ENCODE measurements at regions not wholly inside any gene's neighbourhood (a gene's known extent, or its start where the extent isn't known, plus 50 kb on each side); places are given as distances from the start of the nearest gene placed in this dataset.
"Not testable (repeated sequence)": the region's sequence is repeated elsewhere in the genome, so short reads cannot be mapped to it uniquely, and the experiment has no call there.

DNA sequence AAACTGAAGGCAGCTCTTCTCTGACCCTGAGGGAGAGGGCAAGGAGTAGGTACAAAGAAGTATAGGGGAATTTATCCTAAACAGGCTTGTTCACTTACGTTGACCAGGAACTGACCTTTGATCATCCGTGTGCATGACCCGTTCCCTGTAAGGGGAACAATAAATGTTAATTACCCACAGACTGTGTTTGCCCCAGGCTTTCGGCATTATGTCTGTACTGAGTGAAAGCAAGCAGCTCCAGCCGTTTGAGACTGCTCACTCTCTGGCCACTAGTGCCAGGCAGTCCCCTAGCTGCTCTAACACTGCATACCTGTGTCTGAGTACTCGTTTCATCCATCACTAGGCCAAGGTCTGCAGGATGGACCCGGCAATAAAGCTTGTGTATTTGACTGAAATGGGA is 1365.3 kb downstream of the NCAM2 start:
- Histone ChIP-seq H4K20me1 (ENCODE audit: low read depth) (no peaks in the 10 kb centered on the region), H3K79me2 (ENCODE audit: low read depth) (no peaks in the 10 kb centered on the region), H3K9ac (no peak overlapping the region), H3K9me3 (ENCODE audit: low read depth) (peaks cover 7% of the 10 kb centered on the region), H3K36me3 (no peaks in the 10 kb centered on the region), H3K27me3 (no peaks in the 10 kb centered on the region), H3K4me1 (no peaks in the 10 kb centered on the region), H3F3A (ENCODE audit: low read depth) (no peaks in the 10 kb centered on the region), H3K4me3 (no peak overlapping the region), H3K27ac (no peak overlapping the region), H3K4me2 (no peak overlapping the region), H2AFZ (replicated peaks) (no peak overlapping the region)
- no peak for DNase-seq (ENCODE audit: low spot score)
- TF ChIP-seq EZH2 (IDR thresholded peaks at IDR 0.05) (no peak), EZH2phosphoT487 (IDR thresholded peaks at IDR 0.05) (no peak)
- TF ChIP-seq, protein P1, sequence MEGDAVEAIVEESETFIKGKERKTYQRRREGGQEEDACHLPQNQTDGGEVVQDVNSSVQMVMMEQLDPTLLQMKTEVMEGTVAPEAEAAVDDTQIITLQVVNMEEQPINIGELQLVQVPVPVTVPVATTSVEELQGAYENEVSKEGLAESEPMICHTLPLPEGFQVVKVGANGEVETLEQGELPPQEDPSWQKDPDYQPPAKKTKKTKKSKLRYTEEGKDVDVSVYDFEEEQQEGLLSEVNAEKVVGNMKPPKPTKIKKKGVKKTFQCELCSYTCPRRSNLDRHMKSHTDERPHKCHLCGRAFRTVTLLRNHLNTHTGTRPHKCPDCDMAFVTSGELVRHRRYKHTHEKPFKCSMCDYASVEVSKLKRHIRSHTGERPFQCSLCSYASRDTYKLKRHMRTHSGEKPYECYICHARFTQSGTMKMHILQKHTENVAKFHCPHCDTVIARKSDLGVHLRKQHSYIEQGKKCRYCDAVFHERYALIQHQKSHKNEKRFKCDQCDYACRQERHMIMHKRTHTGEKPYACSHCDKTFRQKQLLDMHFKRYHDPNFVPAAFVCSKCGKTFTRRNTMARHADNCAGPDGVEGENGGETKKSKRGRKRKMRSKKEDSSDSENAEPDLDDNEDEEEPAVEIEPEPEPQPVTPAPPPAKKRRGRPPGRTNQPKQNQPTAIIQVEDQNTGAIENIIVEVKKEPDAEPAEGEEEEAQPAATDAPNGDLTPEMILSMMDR (IDR thresholded peaks at IDR 0.05) = no peak
- H3K4me1 Mint-ChIP-seq = no peaks in the 10 kb centered on the region
- H3K27ac Mint-ChIP-seq = no peak overlapping the region
- H3K9me3 Mint-ChIP-seq = peaks cover 4% of the 10 kb centered on the region
- H3K36me3 Mint-ChIP-seq = peaks cover 3% of the 10 kb centered on the region
- H3K4me3 Mint-ChIP-seq = no peak overlapping the region
- H3K27me3 Mint-ChIP-seq (ENCODE audit: insufficient read depth, low read depth) = no peaks in the 10 kb centered on the region

DNA sequence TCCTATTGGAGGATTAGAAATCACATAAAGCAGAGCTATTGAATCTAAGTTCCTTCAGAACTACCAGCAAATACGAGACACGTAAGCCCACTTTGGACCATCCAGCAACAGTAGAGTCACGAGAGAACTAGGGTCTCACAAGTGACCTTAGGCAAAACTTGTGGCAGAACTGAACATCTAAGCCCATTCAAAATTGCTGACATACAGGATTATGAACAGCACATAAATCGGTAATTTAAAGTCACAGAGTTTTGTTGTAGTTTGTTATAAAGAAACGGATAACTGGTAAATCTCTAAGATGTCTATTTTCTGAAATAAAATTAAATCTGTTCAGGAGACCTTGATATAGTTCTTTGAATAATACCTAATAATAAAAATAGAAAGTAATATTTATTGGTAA is 1366.0 kb downstream of the NCAM2 start:
- no peak overlapping the region for H3K27ac Mint-ChIP-seq
- Histone ChIP-seq H3F3A (ENCODE audit: low read depth) (no peaks in the 10 kb centered on the region), H3K27ac (no peak overlapping the region), H3K79me2 (ENCODE audit: low read depth) (no peaks in the 10 kb centered on the region), H3K9me3 (ENCODE audit: low read depth) (peaks cover 7% of the 10 kb centered on the region), H4K20me1 (ENCODE audit: low read depth) (no peaks in the 10 kb centered on the region), H3K4me1 (no peaks in the 10 kb centered on the region), H3K27me3 (no peaks in the 10 kb centered on the region), H3K36me3 (no peaks in the 10 kb centered on the region), H3K4me3 (no peak overlapping the region), H3K4me2 (no peak overlapping the region), H2AFZ (replicated peaks) (no peak overlapping the region), H3K9ac (no peak overlapping the region)
- H3K9me3 Mint-ChIP-seq = peaks cover 4% of the 10 kb centered on the region
- H3K27me3 Mint-ChIP-seq (ENCODE audit: insufficient read depth, low read depth) = no peaks in the 10 kb centered on the region
- no peak for DNase-seq (ENCODE audit: low spot score)
- no peak overlapping the region for H3K4me3 Mint-ChIP-seq
- TF ChIP-seq, protein P1 (IDR thresholded peaks at IDR 0.05) = no peak
- TF ChIP-seq EZH2phosphoT487 (IDR thresholded peaks at IDR 0.05) (no peak), EZH2 (IDR thresholded peaks at IDR 0.05) (no peak)
- peaks cover 3% of the 10 kb centered on the region for H3K36me3 Mint-ChIP-seq
- no peaks in the 10 kb centered on the region for H3K4me1 Mint-ChIP-seq

DNA sequence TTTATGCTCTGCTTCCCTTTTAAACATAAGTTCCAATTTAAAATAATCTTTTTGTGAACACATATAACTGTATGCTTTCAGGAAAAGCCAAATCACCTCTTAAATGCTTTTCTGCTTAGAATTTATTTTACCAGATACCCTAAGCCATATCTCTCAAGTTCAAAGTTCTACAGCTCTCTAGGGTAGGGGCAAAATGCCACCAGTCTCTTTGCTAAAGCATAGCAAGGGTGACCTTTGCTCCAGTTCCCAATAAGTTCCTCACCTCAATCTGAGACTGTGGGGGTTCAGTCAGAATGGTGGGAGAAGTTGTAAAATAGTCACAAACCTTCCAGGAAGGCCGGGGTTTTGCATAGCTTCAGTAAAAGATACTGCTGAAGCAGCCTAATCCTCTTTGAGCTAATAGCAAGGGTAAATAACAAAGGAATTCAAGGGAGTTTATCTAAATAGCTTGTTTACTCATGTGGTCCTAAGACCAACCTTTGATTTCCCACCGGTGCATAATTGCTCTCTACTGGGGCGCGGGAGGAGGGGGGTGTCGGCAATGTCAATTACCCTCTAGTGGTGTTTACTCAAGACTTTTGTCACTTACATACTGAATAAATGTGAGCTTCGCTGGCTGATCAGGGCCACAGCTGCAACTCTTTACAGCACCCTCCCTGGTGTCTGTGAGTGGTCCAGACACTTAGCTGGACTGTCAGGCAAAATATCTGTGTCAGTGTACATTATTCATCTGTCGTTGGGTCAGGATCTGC is 1376.2 kb downstream of the NCAM2 start:
- TF ChIP-seq, protein P1 (IDR thresholded peaks at IDR 0.05) = no peak
- TF ChIP-seq EZH2phosphoT487 (IDR thresholded peaks at IDR 0.05) = peak; percentile 64
- Mint-ChIP-seq H3K27ac (no peak overlapping the region), H3K4me1 (peaks cover 9% of the 10 kb centered on the region), H3K9me3 (peaks cover 4% of the 10 kb centered on the region), H3K27me3 (ENCODE audit: insufficient read depth, low read depth) (no peaks in the 10 kb centered on the region), H3K36me3 (no peaks in the 10 kb centered on the region), H3K4me3 (no peak overlapping the region)
- Histone ChIP-seq H3K27ac (no peak overlapping the region), H3F3A (ENCODE audit: low read depth) (peaks cover 8% of the 10 kb centered on the region), H3K4me3 (no peak overlapping the region), H3K36me3 (no peaks in the 10 kb centered on the region), H3K4me1 (peaks cover 12% of the 10 kb centered on the region), H3K9ac (no peak overlapping the region), H4K20me1 (ENCODE audit: low read depth) (no peaks in the 10 kb centered on the region), H3K27me3 (peaks cover 21% of the 10 kb centered on the region), H3K9me3 (ENCODE audit: low read depth) (no peaks in the 10 kb centered on the region), H3K4me2 (peak overlapping the region; percentile 60), H2AFZ (replicated peaks) (no peak overlapping the region), H3K79me2 (ENCODE audit: low read depth) (no peaks in the 10 kb centered on the region)
- DNase-seq (ENCODE audit: low spot score) = peak; percentile 68

DNA sequence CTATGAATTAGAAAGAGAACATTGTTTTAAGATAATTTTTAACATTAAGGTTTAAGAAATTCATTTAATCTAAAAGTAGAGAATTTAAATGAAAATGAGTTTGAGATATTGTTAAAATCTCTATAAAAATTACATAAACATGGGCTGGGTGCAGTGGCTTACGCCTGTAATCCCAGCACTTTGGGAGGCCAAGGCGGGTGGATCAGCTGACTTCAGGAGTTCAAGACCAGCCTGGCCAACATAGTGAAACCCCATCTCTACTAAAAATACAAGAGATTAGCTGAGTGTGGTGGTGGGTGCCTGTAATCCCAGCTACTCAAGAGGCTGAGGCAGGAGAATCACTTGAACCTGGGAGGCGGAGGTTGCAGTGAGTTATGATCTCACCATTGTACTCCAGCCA is 1379.6 kb downstream of the NCAM2 start:
- H2AFZ ChIP-seq (replicated peaks); H3K27ac ChIP-seq; H3K27me3 Mint-ChIP-seq (ENCODE audit: insufficient read depth, low read depth); H3K4me1 Mint-ChIP-seq; H3F3A ChIP-seq (ENCODE audit: low read depth); H3K27ac Mint-ChIP-seq; H4K20me1 ChIP-seq (ENCODE audit: low read depth); DNase-seq (ENCODE audit: low spot score); H3K79me2 ChIP-seq (ENCODE audit: low read depth); H3K4me2 ChIP-seq; H3K4me3 ChIP-seq; H3K9me3 ChIP-seq (ENCODE audit: low read depth); H3K9me3 Mint-ChIP-seq; H3K4me3 Mint-ChIP-seq; H3K9ac ChIP-seq; H3K36me3 Mint-ChIP-seq; H3K36me3 ChIP-seq: not testable (repeated sequence)
- H3K4me1 ChIP-seq = peaks cover 12% of the 10 kb centered on the region
- peaks cover 21% of the 10 kb centered on the region for H3K27me3 ChIP-seq

Measured in neural progenitor cell (in vitro differentiated cells).